Thyroid gland (tissue), 4 donors: ENCODE measurements at regions not wholly inside any gene's neighbourhood (a gene's known extent, or its start where the extent isn't known, plus 50 kb on each side); places are given as distances from the start of the nearest gene placed in this dataset.

Experiments used
- DNase-seq, 2 donors: peaks; one replicate each; pipeline ENCODE4 v3.0.0-alpha.2; 2019
- H3K27ac ChIP-seq, 3 donors: fragments of 200-600 bp; sonication (generic); 1 replicate in 2 of 3; 2 replicates in 1 of 3; pipeline ENCODE4 v1.5.1; 2016 to 2019; ENCODE audit warnings: mild to moderate bottlenecking in 1 of 3, moderate library complexity in 1 of 3
- H3K27me3 ChIP-seq: fragments of 200-600 bp; sonication (generic); one replicate; pipeline ENCODE4 v1.5.1; 2019
- H3K36me3 ChIP-seq, 2 donors: fragments of 200-600 bp; sonication (generic); one replicate each; pipeline ENCODE4 v1.5.1; 2016 to 2019
- H3K4me1 ChIP-seq, 2 donors: fragments of 200-600 bp; sonication (generic); one replicate each; pipeline ENCODE4 v1.5.1; 2017 to 2019
- H3K4me3 ChIP-seq, 3 donors: fragments of 200-600 bp; sonication (generic); replicated peaks in 1 of 3; 1 replicate in 2 of 3; 2 replicates in 1 of 3; pipeline ENCODE4 v1.5.1; 2016; ENCODE audit warnings: mild to moderate bottlenecking in 1 of 3
- H3K9me3 ChIP-seq: fragments of 200-600 bp; sonication (generic); one replicate; pipeline ENCODE4 v1.5.1; 2017
- POLR2A ChIP-seq, 2 donors: fragments of 450-650 bp; IDR thresholded peaks; one replicate each; pipeline ENCODE4 v1.6.1; 2017; ENCODE audit warnings: antibody characterized with exemption in 2 of 2, mild to moderate bottlenecking in 2 of 2, moderate library complexity in 1 of 2
- WGBS, 2 donors: methylation state at CpG; one replicate each; pipeline ENCODE4 v1.1.5; 2017; 5-methylcytosine and 5-hydroxymethylcytosine counted together
- intact Hi-C: fragments of 100-400 bp; cut with DNase I; formaldehyde crosslinking; loops from one replicate; pipeline ENCODE4 v1.15.1; 2023
- TF ChIP-seq, protein P1 (sequence below), 6 experiments: fragments of 200-600 bp in 3 of 6; fragments of 450-650 bp in 3 of 6; sonication (generic) in 3 of 6; IDR thresholded peaks; one replicate each; pipeline ENCODE4 v1.5.1; 2016 to 2019; ENCODE audit warnings: antibody characterized with exemption in 6 of 6, mild to moderate bottlenecking in 2 of 6, inconsistent platforms in 1 of 6, moderate library complexity in 1 of 6

DNA sequence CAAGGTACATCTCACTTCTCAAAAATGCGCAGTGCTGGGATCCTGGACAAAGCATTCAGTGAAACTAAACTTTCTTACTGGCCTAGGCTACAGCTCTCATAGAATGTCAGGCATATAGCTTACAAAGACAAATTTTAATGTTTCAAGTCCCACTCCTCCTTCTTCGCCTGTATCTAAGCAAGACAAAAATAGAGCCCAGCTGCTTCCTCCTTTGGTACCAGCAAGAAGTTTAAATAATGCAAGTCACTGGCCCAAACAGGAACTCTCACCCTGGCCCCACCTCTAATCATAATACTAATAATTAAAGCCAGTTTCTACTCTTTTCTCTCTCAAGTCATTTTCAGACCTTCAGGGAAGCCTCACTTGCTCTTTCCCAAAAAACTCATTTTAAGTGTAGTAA lies 1267.9 kb downstream of the MRPL39 start:
- intact Hi-C loops = no loop called here
- Histone ChIP-seq H3K27ac (no peak overlapping the region), H3K4me1 (no peaks in the 10 kb centered on the region), H3K27me3 (no peaks in the 10 kb centered on the region), H3K4me3 (no peak overlapping the region), H3K9me3 (no peaks in the 10 kb centered on the region), H3K36me3 (no peaks in the 10 kb centered on the region)
- 71 to 86% methylated on average over 2 of the region's 2 CpGs for WGBS, 2 donors
- DNase-seq = no peak
- TF ChIP-seq, protein P1, sequence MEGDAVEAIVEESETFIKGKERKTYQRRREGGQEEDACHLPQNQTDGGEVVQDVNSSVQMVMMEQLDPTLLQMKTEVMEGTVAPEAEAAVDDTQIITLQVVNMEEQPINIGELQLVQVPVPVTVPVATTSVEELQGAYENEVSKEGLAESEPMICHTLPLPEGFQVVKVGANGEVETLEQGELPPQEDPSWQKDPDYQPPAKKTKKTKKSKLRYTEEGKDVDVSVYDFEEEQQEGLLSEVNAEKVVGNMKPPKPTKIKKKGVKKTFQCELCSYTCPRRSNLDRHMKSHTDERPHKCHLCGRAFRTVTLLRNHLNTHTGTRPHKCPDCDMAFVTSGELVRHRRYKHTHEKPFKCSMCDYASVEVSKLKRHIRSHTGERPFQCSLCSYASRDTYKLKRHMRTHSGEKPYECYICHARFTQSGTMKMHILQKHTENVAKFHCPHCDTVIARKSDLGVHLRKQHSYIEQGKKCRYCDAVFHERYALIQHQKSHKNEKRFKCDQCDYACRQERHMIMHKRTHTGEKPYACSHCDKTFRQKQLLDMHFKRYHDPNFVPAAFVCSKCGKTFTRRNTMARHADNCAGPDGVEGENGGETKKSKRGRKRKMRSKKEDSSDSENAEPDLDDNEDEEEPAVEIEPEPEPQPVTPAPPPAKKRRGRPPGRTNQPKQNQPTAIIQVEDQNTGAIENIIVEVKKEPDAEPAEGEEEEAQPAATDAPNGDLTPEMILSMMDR (IDR thresholded peaks at IDR 0.05) = no peak
- TF ChIP-seq POLR2A (IDR thresholded peaks at IDR 0.05) = no peak

DNA sequence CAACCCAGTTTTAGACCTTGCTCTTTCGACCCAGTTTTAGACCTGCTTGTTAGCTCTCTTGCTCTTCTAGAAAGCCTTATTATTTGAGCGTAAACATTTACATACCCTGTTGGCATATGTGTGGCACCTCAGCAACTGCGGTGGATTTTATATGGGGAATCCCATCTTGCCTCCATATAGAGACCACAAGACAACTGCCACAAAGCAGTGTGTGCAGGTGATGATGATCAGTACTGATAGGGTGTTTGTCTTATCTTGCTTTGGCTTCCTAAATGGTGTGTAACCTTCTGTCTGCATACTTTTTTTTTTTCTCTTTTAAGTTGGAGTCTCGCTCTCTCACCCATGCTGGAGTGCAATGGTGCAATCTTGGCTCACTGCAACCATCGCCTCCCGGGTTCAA lies 1270.8 kb downstream of the MRPL39 start:
- no peak for DNase-seq
- no peak overlapping the region for H3K27ac ChIP-seq
- TF ChIP-seq POLR2A (IDR thresholded peaks at IDR 0.05) = no peak
- TF ChIP-seq, protein P1 (IDR thresholded peaks at IDR 0.05) = no peak
- no peaks in the 10 kb centered on the region for H3K27me3 ChIP-seq
- no peaks in the 10 kb centered on the region for H3K4me1 ChIP-seq
- no peaks in the 10 kb centered on the region for H3K9me3 ChIP-seq
- 92 to 93% methylated on average over 6 of the region's 6 CpGs for WGBS, 2 donors
- no peaks in the 10 kb centered on the region for H3K36me3 ChIP-seq
- intact Hi-C loops = no loop called here
- H3K4me3 ChIP-seq = no peak overlapping the region

DNA sequence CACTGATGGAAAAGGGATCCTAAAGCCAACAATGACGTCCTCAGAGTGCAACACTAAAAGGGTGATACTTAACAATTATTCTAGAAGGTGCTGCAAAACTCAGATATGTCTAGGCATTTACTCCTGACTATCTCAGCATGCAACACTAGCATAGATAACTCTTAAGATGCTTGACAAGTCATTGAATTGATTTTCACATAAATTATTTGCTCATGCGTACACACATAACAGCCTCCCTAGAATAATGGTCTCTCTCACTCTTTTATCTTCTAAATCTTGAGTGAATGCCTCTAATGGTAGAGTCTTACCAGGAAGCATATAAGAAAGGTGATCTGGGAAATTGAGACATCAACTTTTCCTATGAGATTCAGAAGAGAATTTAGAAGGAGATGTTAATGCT lies 1283.7 kb downstream of the MRPL39 start:
- intact Hi-C loops = no loop called here
- Histone ChIP-seq H3K4me1 (no peaks in the 10 kb centered on the region), H3K9me3 (no peaks in the 10 kb centered on the region), H3K27me3 (no peaks in the 10 kb centered on the region), H3K27ac (no peak overlapping the region), H3K4me3 (no peak overlapping the region), H3K36me3 (no peaks in the 10 kb centered on the region)
- DNase-seq = no peak
- WGBS, 2 donors = 79 to 84% methylated on average over 2 of the region's 2 CpGs
- TF ChIP-seq POLR2A (IDR thresholded peaks at IDR 0.05) = no peak
- TF ChIP-seq, protein P1 (IDR thresholded peaks at IDR 0.05) = no peak

DNA sequence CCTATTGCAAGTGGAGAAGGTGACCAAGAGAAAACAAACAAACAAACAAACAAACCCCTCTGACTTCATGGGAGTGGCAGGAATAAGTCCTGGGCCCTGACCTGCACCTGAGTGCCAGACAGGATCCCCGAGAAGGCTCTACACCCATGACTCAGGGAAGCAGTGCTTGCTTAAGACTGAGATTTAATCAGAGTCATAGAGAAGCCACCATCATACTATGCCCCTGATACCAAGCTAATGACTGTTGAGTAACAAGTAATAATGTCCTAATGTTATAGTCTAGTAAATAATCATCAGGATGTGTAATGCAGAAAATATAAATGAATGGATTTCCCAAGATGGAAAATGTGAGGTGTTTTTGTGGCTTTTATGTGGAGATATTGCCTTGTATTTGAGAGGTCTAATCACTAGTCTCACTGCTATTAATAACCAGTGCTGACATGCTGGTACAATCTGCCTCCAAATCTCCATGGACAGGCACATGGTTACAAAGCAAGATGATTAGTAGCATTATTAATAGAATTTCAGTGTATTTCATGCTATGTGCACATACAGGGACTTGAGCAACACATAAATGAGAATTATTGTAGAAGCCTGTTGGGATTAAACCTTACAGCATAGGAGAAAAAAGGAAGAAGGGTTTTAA lies 1290.9 kb downstream of the MRPL39 start:
- WGBS, 2 donors = 65 to 86% methylated on average over 1 of the region's 1 CpG
- Histone ChIP-seq H3K4me1 (no peaks in the 10 kb centered on the region), H3K27ac (no peak overlapping the region), H3K36me3 (no peaks in the 10 kb centered on the region), H3K4me3 (no peak overlapping the region), H3K9me3 (no peaks in the 10 kb centered on the region), H3K27me3 (no peaks in the 10 kb centered on the region)
- DNase-seq = no peak
- TF ChIP-seq, protein P1 (IDR thresholded peaks at IDR 0.05) = no peak
- no peak for TF ChIP-seq POLR2A (IDR thresholded peaks at IDR 0.05)
- intact Hi-C loops = no loop called here

DNA sequence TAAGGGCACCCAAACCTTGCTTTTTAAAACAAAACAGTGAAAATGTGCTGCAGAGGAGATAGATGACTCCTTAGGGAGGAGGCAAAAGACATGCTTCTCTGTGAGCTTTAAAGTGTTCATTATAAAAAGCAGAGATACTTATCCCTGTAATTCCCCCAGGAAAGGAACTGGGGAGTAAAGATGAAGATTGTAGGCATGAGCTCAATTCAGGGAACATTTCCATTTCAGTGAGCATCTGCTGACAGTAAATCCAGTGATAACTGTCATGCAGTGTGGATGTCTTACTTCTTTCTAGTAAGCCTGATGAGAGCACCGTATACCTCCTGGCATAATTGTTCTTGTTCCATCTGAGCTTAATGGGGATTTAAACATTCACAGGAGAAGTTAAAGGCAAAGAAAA lies 1296.5 kb downstream of the MRPL39 start:
- Histone ChIP-seq H3K9me3 (no peaks in the 10 kb centered on the region), H3K27ac (no peak overlapping the region), H3K36me3 (no peaks in the 10 kb centered on the region), H3K4me3 (no peak overlapping the region), H3K4me1 (no peaks in the 10 kb centered on the region), H3K27me3 (no peaks in the 10 kb centered on the region)
- no peak for DNase-seq
- no peak for TF ChIP-seq POLR2A (IDR thresholded peaks at IDR 0.05)
- TF ChIP-seq, protein P1 (IDR thresholded peaks at IDR 0.05) = no peak
- WGBS, 2 donors = 87 to 89% methylated on average over 1 of the region's 1 CpG
- intact Hi-C loops = no loop called here
